CD1c-positive myeloid dendritic cell (primary cell): ENCODE measurements at regions not wholly inside any gene's neighbourhood (a gene's known extent, or its start where the extent isn't known, plus 50 kb on each side); places are given as distances from the start of the nearest gene placed in this dataset.

Source experiments
- DNase-seq: peaks from one replicate; pipeline ENCODE4 v3.0.0-alpha.2; 2016; ENCODE audit errors: extremely low spot score

GRCh38 chr13:63567031-63567430 lies 2151.4 kb upstream of the PCDH20 start:
- no peak for DNase-seq

- no peak for DNase-seq
These were observed 2138.5 kb upstream of the PCDH20 start for GRCh38 chr13:63554157-63554556.

GRCh38 chr13:63551731-63552130 lies 2136.1 kb upstream of the PCDH20 start:
- DNase-seq, result no peak

GRCh38 chr13:63546524-63546923 lies 2130.9 kb upstream of the PCDH20 start:
- DNase-seq, result no peak

GRCh38 chr13:63542770-63543169 lies 2127.1 kb upstream of the PCDH20 start:
- DNase-seq, result no peak

- no peak for DNase-seq
These were observed 2125.7 kb upstream of the PCDH20 start for GRCh38 chr13:63541336-63541735.

- DNase-seq, result no peak
These were observed 2124.4 kb upstream of the PCDH20 start for GRCh38 chr13:63540061-63540460.

- no peak for DNase-seq
These were observed 2101.7 kb upstream of the PCDH20 start for GRCh38 chr13:63517371-63517770.

GRCh38 chr13:63516124-63516523 lies 2100.5 kb upstream of the PCDH20 start:
- DNase-seq, result no peak

- DNase-seq, result no peak
These were observed 2099.2 kb upstream of the PCDH20 start for GRCh38 chr13:63514886-63515285.

- DNase-seq, result no peak
These were observed 2096.4 kb upstream of the PCDH20 start for GRCh38 chr13:63512095-63512494.

GRCh38 chr13:63501702-63502101 lies 2086.1 kb upstream of the PCDH20 start:
- no peak for DNase-seq

GRCh38 chr13:63497601-63498000 lies 2082.0 kb upstream of the PCDH20 start:
- DNase-seq, result no peak

GRCh38 chr13:63492604-63493003 lies 2077.0 kb upstream of the PCDH20 start:
- DNase-seq, result no peak

GRCh38 chr13:63490149-63490548 lies 2074.5 kb upstream of the PCDH20 start:
- DNase-seq, result no peak

GRCh38 chr13:63481334-63481733 lies 2065.7 kb upstream of the PCDH20 start:
- DNase-seq, result no peak

GRCh38 chr13:63472711-63473110 lies 2057.1 kb upstream of the PCDH20 start:
- no peak for DNase-seq

- no peak for DNase-seq
These were observed 2048.3 kb upstream of the PCDH20 start for GRCh38 chr13:63463782-63464610.

- no peak for DNase-seq
These were observed 2044.9 kb upstream of the PCDH20 start for GRCh38 chr13:63460462-63461090.

- no peak for DNase-seq
These were observed 2041.5 kb upstream of the PCDH20 start for GRCh38 chr13:63457186-63457585.

GRCh38 chr13:63455938-63456337 lies 2040.3 kb upstream of the PCDH20 start:
- DNase-seq, result no peak

- no peak for DNase-seq
These were observed 2033.9 kb upstream of the PCDH20 start for GRCh38 chr13:63449550-63449949.

GRCh38 chr13:63448692-63449091 lies 2033.0 kb upstream of the PCDH20 start:
- DNase-seq, result no peak
